PC-9 (cell line): ENCODE measurements at regions not wholly inside any gene's neighbourhood (a gene's known extent, or its start where the extent isn't known, plus 50 kb on each side); places are given as distances from the start of the nearest gene placed in this dataset.
"Not testable (repeated sequence)": the region's sequence is repeated elsewhere in the genome, so short reads cannot be mapped to it uniquely, and the experiment has no call there.

ENCODE experiments used
- BruUV-seq: library from RNA; stranded (reverse); fragments of 400-500 nt; replicated peaks from 2 replicates; lab custom pipeline; 2021; lab: Mats Ljungman, UMichigan
- CTCF ChIA-PET: fragments of 300-600 bp; sonication (Branson Sonifier 250); formaldehyde crosslinking; loops from one replicate; lab custom pipeline; 2022; ENCODE audit warnings: antibody characterized with exemption; lab: Charles Lee
- POLR2A ChIA-PET: fragments of 300-600 bp; sonication (Branson Sonifier 250); formaldehyde crosslinking; loops from one replicate; lab custom pipeline; 2022; ENCODE audit warnings: antibody characterized with exemption; ENCODE audit not compliant: unreplicated experiment; lab: Charles Lee
- DNase-seq, 2 experiments: peaks; one replicate each; pipeline versions ENCODE4 v3.0.0 to v3.0.0-alpha.2; 2015 to 2022; ENCODE audit warnings: mixed read lengths in 1 of 2
- H2AFZ ChIP-seq: fragments of 200-600 bp; sonication (generic); 2 replicates; pipeline ENCODE4 v1.8.1; 2017; ENCODE audit warnings: antibody characterized with exemption
- H3F3A ChIP-seq: fragments of 200-600 bp; sonication (generic); 2 replicates; pipeline ENCODE4 v1.8.1; 2017; ENCODE audit warnings: antibody characterized with exemption, mild to moderate bottlenecking, low read depth; ENCODE audit not compliant: insufficient read depth
- H3K27ac ChIP-seq: fragments of 200-600 bp; sonication (generic); 2 replicates; pipeline ENCODE4 v1.6.1; 2016; ENCODE audit warnings: mixed run types
- H3K27me3 ChIP-seq: fragments of 200-600 bp; sonication (generic); 2 replicates; pipeline ENCODE4 v1.6.1; 2016; ENCODE audit warnings: low read depth, mixed run types; ENCODE audit not compliant: insufficient read depth
- H3K36me3 ChIP-seq: fragments of 200-600 bp; sonication (generic); 2 replicates; pipeline ENCODE4 v1.6.1; 2016; ENCODE audit warnings: low read depth, mixed run types
- H3K4me1 ChIP-seq: fragments of 200-600 bp; sonication (generic); replicated peaks from 2 replicates; pipeline ENCODE4 v1.6.1; 2016; ENCODE audit warnings: mixed run types; ENCODE audit not compliant: insufficient read depth
- H3K4me2 ChIP-seq: fragments of 200-600 bp; sonication (generic); 2 replicates; pipeline ENCODE4 v1.6.1; 2017; ENCODE audit warnings: mixed run types
- H3K4me3 ChIP-seq: fragments of 200-600 bp; sonication (generic); 2 replicates; pipeline ENCODE4 v1.6.1; 2016; ENCODE audit warnings: mixed run types
- H3K79me2 ChIP-seq: fragments of 200-600 bp; sonication (generic); 2 replicates; pipeline ENCODE4 v1.6.1; 2017; ENCODE audit warnings: low read depth, mixed run types
- H3K9me2 ChIP-seq: fragments of 200-600 bp; sonication (generic); 2 replicates; pipeline ENCODE4 v1.8.1; 2017; ENCODE audit warnings: mild to moderate bottlenecking; ENCODE audit not compliant: insufficient read depth
- H3K9me3 ChIP-seq: fragments of 200-600 bp; sonication (generic); 2 replicates; pipeline ENCODE4 v1.8.1; 2016; ENCODE audit warnings: low read depth; ENCODE audit not compliant: insufficient read depth
- H4K20me1 ChIP-seq: fragments of 200-600 bp; sonication (generic); 2 replicates; pipeline ENCODE4 v1.8.1; 2017; ENCODE audit not compliant: insufficient read depth
- EZH2 ChIP-seq: fragments of 200-600 bp; sonication (generic); IDR thresholded peaks from 2 replicates; pipeline ENCODE4 v1.8.0; 2017; ENCODE audit warnings: antibody characterized with exemption, low read depth
- intact Hi-C: fragments of 100-400 bp; cut with micrococcal nuclease; formaldehyde crosslinking; loops from one replicate; pipeline ENCODE4 v1.10.0; 2022; ENCODE audit not compliant: unreplicated experiment
- TF ChIP-seq, protein P1 (sequence below): fragments of 200-600 bp; sonication (generic); conservative IDR thresholded peaks from 2 replicates; pipeline ENCODE4 v1.6.1; 2017; ENCODE audit warnings: mixed run types, antibody characterized with exemption, mild to moderate bottlenecking, moderate library complexity

DNA sequence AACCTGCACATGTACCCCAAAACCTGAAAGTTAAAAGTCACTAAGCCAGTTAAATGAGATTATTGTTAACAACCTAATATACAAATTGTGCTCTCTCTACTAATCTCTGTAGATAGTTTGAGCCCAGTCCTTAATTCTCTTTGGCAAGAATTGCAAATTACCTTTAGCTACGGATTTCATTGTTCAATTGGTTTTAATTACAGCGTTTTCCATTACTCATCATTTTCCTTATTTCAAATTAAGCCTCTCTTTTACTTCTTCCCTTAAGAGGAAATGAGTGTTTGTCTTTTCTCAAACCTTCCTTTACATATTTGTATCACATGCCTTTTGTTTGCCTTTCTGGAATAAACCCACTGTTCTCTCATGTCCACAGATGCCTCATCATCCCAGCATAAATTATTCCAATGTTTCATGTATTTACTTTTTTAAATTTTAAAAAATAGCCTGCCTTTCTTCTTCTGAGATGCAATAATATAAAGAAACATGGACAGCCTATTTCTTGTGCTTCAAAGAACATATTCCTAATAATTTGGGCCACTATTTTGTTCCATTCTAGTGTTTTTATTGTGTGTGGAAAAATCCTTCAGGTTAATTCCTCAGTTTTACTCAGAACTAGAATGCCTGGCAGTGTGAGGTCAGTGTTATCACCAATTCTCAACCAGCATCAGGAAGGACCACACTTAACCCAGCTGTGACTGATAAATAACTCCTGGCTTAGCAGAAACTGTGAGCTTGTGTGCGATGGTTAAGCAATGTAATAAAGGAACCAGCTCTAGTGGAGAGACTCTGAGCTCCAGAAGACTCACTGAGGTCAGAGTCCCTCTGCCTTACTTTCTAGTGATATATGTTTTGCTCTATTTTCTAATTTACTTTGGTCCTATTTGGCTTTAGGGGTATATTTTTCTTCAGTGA, 600.5 kb downstream of the LTN1 start:
- DNase-seq, result no peak
- H3K79me2 ChIP-seq, result no peaks in the 10 kb centered on the region
- peak overlapping the region; percentile 75; the same call in 1 of the 2 replicates for H3K27ac ChIP-seq

DNA sequence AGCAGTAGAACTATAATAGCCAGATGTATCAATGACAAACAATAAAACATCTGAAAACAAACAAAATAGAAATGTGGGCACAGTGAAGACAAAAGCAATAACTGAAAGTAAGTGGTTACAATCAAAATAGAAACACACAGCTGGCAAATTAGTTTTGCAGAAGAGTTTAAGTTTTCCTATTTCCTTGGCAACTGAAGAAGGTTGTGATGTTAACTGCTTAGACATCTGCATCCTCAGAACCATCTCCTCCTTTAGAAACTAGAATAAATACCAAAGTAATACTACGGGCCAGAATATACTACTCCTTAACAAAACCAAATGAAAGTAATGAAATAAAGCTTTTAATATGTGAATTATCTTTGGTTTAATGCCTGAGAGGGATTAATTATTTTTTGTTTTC, 605.5 kb downstream of the LTN1 start:
- H3K36me3 ChIP-seq, result no peaks in the 10 kb centered on the region
- no peaks in the 10 kb centered on the region for H3K79me2 ChIP-seq
- H3K4me3 ChIP-seq, result no peak overlapping the region
- no peak overlapping the region for H2AFZ ChIP-seq
- H3K9me3 ChIP-seq, result no peaks in the 10 kb centered on the region
- no peak overlapping the region for H3K4me2 ChIP-seq
- no peaks in the 10 kb centered on the region for H3K27me3 ChIP-seq
- H4K20me1 ChIP-seq, result no peaks in the 10 kb centered on the region
- TF ChIP-seq, protein P1, sequence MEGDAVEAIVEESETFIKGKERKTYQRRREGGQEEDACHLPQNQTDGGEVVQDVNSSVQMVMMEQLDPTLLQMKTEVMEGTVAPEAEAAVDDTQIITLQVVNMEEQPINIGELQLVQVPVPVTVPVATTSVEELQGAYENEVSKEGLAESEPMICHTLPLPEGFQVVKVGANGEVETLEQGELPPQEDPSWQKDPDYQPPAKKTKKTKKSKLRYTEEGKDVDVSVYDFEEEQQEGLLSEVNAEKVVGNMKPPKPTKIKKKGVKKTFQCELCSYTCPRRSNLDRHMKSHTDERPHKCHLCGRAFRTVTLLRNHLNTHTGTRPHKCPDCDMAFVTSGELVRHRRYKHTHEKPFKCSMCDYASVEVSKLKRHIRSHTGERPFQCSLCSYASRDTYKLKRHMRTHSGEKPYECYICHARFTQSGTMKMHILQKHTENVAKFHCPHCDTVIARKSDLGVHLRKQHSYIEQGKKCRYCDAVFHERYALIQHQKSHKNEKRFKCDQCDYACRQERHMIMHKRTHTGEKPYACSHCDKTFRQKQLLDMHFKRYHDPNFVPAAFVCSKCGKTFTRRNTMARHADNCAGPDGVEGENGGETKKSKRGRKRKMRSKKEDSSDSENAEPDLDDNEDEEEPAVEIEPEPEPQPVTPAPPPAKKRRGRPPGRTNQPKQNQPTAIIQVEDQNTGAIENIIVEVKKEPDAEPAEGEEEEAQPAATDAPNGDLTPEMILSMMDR, result no peak
- no peak for TF ChIP-seq EZH2
- BruUV-seq, result no TSS peak
- H3K4me1 ChIP-seq, result no peaks in the 10 kb centered on the region
- H3K27ac ChIP-seq, result no peak overlapping the region
- no peaks in the 10 kb centered on the region for H3K9me2 ChIP-seq
- no peaks in the 10 kb centered on the region for H3F3A ChIP-seq
- no peak for DNase-seq
- intact Hi-C loops, result no loop called here
- CTCF ChIA-PET, result no interaction called here
- POLR2A ChIA-PET, result no interaction called here

More for the DNA sequence above, 600.5 kb downstream of the LTN1 start:
- CTCF ChIA-PET, result no interaction called here
- H3K9me3 ChIP-seq, result no peaks in the 10 kb centered on the region
- H3K9me2 ChIP-seq, result no peaks in the 10 kb centered on the region
- intact Hi-C loops, result loop anchor here (5.0 kb wide), 1 partner anchor 45 kb away; no protein-coding TSS in a partner anchor
- BruUV-seq, result no TSS peak
- H2AFZ ChIP-seq, result no peak overlapping the region
- H4K20me1 ChIP-seq, result no peaks in the 10 kb centered on the region
- no peaks in the 10 kb centered on the region for H3F3A ChIP-seq
- H3K27me3 ChIP-seq, result no peaks in the 10 kb centered on the region
- H3K36me3 ChIP-seq, result no peaks in the 10 kb centered on the region
- POLR2A ChIA-PET, result interaction anchor here (0.6 kb wide), 1 partner anchor 681 kb away, joined by 5 read pairs; the partner anchor contains the start of gene CCT8
- H3K4me3 ChIP-seq, result no peak overlapping the region
- TF ChIP-seq EZH2, result no peak
- TF ChIP-seq, protein P1, result no peak
- no peak overlapping the region for H3K4me2 ChIP-seq
- H3K4me1 ChIP-seq, result peaks cover 15% of the 10 kb centered on the region

DNA sequence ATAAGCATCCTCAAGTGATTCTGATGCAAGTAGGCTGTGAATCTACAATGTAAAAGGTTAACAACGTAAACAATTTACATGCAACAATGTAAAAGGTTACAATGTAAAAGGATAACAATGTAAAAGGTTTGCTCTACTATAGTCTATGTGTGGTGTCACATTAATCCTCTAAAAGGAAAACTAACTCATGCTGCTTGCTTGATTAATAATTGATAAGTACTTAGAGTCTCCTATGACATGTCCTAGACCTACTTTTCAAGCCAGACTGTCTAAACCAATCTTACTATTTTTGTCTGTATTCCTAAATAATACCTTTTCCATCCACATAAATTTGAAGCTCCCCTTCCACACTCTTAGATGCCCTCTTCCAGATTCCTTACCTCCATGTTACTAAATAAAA, 606.8 kb downstream of the LTN1 start:
- CTCF ChIA-PET, result no interaction called here
- no TSS peak for BruUV-seq
- Histone ChIP-seq H4K20me1 (no peaks in the 10 kb centered on the region), H3K4me2 (no peak overlapping the region), H3K4me1 (no peaks in the 10 kb centered on the region), H3K4me3 (no peak overlapping the region), H3K27me3 (no peaks in the 10 kb centered on the region), H3K27ac (no peak overlapping the region), H3K36me3 (no peaks in the 10 kb centered on the region), H3K9me2 (no peaks in the 10 kb centered on the region), H3K9me3 (no peaks in the 10 kb centered on the region), H2AFZ (no peak overlapping the region), H3K79me2 (no peaks in the 10 kb centered on the region), H3F3A (no peaks in the 10 kb centered on the region)
- intact Hi-C loops, result no loop called here
- DNase-seq, result no peak
- TF ChIP-seq EZH2, result no peak
- TF ChIP-seq, protein P1, result no peak
- POLR2A ChIA-PET, result no interaction called here

DNA sequence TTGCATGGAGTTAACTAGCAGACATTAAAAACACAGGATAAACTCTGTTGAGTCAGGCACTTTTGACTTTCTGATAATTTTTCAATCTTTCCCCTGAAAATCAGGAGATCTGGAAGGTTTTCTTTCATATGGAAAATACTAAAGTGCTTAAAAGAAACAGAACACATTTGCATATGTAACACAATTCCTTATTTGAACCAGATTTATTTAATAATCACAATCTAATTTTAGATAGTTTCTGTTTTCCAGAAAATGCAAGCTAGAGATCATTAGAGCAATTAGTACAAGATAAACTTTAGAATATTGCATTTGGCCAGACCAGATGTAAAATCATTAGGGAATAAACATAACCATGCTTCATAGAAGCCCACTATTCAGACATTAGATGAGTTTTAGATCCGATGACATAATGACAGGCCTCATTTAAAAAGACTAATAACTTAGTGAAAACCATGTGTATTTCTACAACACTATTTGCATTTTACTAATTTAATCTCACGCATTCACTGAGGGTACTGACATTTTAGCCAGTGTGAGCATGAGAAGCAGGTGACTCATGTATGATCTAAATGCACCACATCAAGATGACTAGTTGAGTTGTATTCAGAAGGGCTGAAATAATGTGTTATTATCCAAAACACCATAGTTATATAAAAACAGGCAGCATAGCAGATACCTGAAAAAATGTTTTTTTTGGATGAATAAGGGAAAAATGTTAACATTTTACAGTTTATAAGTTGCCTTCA, 611.5 kb downstream of the LTN1 start:
- H3K4me2 ChIP-seq, CTCF ChIA-PET, H3K9me2 ChIP-seq, H3K36me3 ChIP-seq, H3K79me2 ChIP-seq, H2AFZ ChIP-seq, H3K4me1 ChIP-seq, BruUV-seq, H4K20me1 ChIP-seq, H3K27me3 ChIP-seq, POLR2A ChIA-PET, H3F3A ChIP-seq, DNase-seq, H3K27ac ChIP-seq, intact Hi-C loops, H3K4me3 ChIP-seq, H3K9me3 ChIP-seq: not testable (repeated sequence)
